ENCODE measurements at regions not wholly inside any gene's neighbourhood (a gene's known extent, or its start where the extent isn't known, plus 50 kb on each side); places are given as distances from the start of the nearest gene placed in this dataset.

DNA sequence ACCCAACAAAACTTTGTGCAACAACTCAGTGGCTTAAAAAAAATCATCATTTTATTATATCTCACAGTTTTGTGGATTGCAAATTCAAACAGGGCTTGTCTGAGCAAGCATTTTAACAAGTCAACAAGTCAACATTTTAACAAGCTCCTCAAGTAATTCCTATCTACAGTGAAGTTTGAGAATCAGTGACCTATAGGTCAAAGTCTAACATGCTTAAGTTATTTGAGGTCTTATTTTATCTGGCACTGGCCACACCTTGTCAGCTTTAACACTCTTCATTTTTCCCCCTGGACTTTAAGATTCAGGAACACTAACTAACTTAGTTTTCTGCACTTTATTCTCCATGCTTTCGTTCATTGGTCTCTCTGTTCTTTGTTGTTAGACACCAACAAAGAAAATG lies 71.2 kb upstream of the PELI2 start:
- TF ChIP-seq, protein P1, sequence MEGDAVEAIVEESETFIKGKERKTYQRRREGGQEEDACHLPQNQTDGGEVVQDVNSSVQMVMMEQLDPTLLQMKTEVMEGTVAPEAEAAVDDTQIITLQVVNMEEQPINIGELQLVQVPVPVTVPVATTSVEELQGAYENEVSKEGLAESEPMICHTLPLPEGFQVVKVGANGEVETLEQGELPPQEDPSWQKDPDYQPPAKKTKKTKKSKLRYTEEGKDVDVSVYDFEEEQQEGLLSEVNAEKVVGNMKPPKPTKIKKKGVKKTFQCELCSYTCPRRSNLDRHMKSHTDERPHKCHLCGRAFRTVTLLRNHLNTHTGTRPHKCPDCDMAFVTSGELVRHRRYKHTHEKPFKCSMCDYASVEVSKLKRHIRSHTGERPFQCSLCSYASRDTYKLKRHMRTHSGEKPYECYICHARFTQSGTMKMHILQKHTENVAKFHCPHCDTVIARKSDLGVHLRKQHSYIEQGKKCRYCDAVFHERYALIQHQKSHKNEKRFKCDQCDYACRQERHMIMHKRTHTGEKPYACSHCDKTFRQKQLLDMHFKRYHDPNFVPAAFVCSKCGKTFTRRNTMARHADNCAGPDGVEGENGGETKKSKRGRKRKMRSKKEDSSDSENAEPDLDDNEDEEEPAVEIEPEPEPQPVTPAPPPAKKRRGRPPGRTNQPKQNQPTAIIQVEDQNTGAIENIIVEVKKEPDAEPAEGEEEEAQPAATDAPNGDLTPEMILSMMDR (IDR thresholded peaks at IDR 0.05): no peak
- TF ChIP-seq EZH2 (IDR thresholded peaks at IDR 0.05; ENCODE audit: borderline replicate concordance, insufficient read depth, low read depth, low read length, poor library complexity, severe bottlenecking): no peak

Measured in B cell (primary cell).